ENCODE measurements at regions not wholly inside any gene's neighbourhood (a gene's known extent, or its start where the extent isn't known, plus 50 kb on each side); places are given as distances from the start of the nearest gene placed in this dataset.

- peaks cover 75% of the 10 kb centered on the region for H3K9me3 ChIP-seq (ENCODE audit: low read length)
- in situ Hi-C loops (cut with HindIII; ENCODE audit: extremely low pct_ligation_motif_present, low pct_unique_long_range_greater_than_20kb) (no loop called here), intact Hi-C loops (cut with micrococcal nuclease; ENCODE audit: unreplicated experiment) (no loop called here)
- TF ChIP-seq ELK4 (CRISPR knock-in tag; IDR thresholded peaks at IDR 0.05; ENCODE audit: borderline replicate concordance) (no peak), FOXA3 (CRISPR knock-in tag; IDR thresholded peaks at IDR 0.05) (no peak), HOXA7 (CRISPR knock-in tag; IDR thresholded peaks at IDR 0.05) (no peak), GTF3A (CRISPR knock-in tag; conservative IDR thresholded peaks at IDR 0.05) (no peak), MYPOP (CRISPR knock-in tag; IDR thresholded peaks at IDR 0.05) (no peak), ARID3A (IDR thresholded peaks at IDR 0.05; ENCODE audit: low read depth, low read length) (no peak), MIXL1 (CRISPR knock-in tag; IDR thresholded peaks at IDR 0.05) (no peak), ZNF441 (CRISPR knock-in tag; IDR thresholded peaks at IDR 0.05; ENCODE audit: borderline replicate concordance) (no peak), ZNF546 (CRISPR knock-in tag; conservative IDR thresholded peaks at IDR 0.05) (no peak), SNAPC4 (CRISPR knock-in tag; IDR thresholded peaks at IDR 0.05) (no peak), MXD1 (CRISPR knock-in tag; IDR thresholded peaks at IDR 0.05) (no peak), ZNF205 (CRISPR knock-in tag; IDR thresholded peaks at IDR 0.05) (no peak), MAFK (conservative IDR thresholded peaks at IDR 0.05 in 1 of 2, IDR thresholded peaks at IDR 0.05 in 1 of 2; ENCODE audit: low read length in 2 of 2) (no peak), KDM6A (CRISPR knock-in tag; IDR thresholded peaks at IDR 0.05; ENCODE audit: low read depth) (no peak), MEF2D (CRISPR knock-in tag; IDR thresholded peaks at IDR 0.05) (no peak)
- no peaks in the 10 kb centered on the region for H4K20me1 ChIP-seq (ENCODE audit: insufficient read depth, low read length)
- no peak overlapping the region for H3K9ac ChIP-seq (ENCODE audit: insufficient read depth, low read depth, low read length)
- ATAC-seq: no peak
- no peak overlapping the region for H3K27ac ChIP-seq (ENCODE audit: extremely low read length, insufficient read depth, low read length)
- ChIA-PET POLR2A (no interaction called here), CTCF (ENCODE audit: low intra/inter-chr PET ratio, low total read pairs) (no interaction called here)
- no peaks in the 10 kb centered on the region for H3K36me3 ChIP-seq (replicated peaks in 1 of 2; ENCODE audit: control insufficient read depth in 1 of 2, insufficient read depth in 2 of 2, low read length in 2 of 2)
- H3K4me2 ChIP-seq (ENCODE audit: low read depth, low read length): no peak overlapping the region
- FAIRE-seq: no peak
- BruUV-seq (replicated peaks): no TSS peak
- H2AFZ ChIP-seq (ENCODE audit: low read length): no peak overlapping the region
- H3K79me2 ChIP-seq (ENCODE audit: insufficient read depth, low read length): no peaks in the 10 kb centered on the region
- no peaks in the 10 kb centered on the region for H3K4me1 ChIP-seq (ENCODE audit: insufficient read depth, low read length)
- H3K27me3 ChIP-seq (ENCODE audit: control insufficient read depth in 1 of 2, insufficient read depth in 2 of 2, low read length in 2 of 2): no peaks in the 10 kb centered on the region
- no peak overlapping the region for H3K4me3 ChIP-seq (replicated peaks in 1 of 3; ENCODE audit: insufficient read depth in 1 of 3, low read depth in 2 of 3, low read length in 3 of 3)
- no peak for DNase-seq (ENCODE audit: low spot score)
Observed at GRCh38 chr14:40601063-40601462, 1005.6 kb upstream of the LRFN5 start.

All from HepG2 (cell line).